Fibroblast of skin of abdomen (primary cell): ENCODE measurements at regions not wholly inside any gene's neighbourhood (a gene's known extent, or its start where the extent isn't known, plus 50 kb on each side); places are given as distances from the start of the nearest gene placed in this dataset.
"Not testable (repeated sequence)": the region's sequence is repeated elsewhere in the genome, so short reads cannot be mapped to it uniquely, and the experiment has no call there.

ENCODE experiments used
- DNase-seq: peaks from one replicate; pipeline ENCODE4 v3.0.0-alpha.2; 2013

GRCh38 chr14:45705940-45706534, 453.0 kb upstream of the MIS18BP1 start:
- no peak for DNase-seq

GRCh38 chr14:45699471-45699870, 446.5 kb upstream of the MIS18BP1 start:
- DNase-seq = no peak

GRCh38 chr14:45698462-45699134, 445.6 kb upstream of the MIS18BP1 start:
- DNase-seq = no peak

- DNase-seq = no peak
Measured at GRCh38 chr14:45686771-45687170, 433.8 kb upstream of the MIS18BP1 start.

GRCh38 chr14:45680531-45680930, 427.5 kb upstream of the MIS18BP1 start:
- no peak for DNase-seq

- DNase-seq = peak; percentile 93
Measured at GRCh38 chr14:45679853-45680252, 426.9 kb upstream of the MIS18BP1 start.

GRCh38 chr14:45678163-45678562, 425.2 kb upstream of the MIS18BP1 start:
- no peak for DNase-seq

- DNase-seq = no peak
Measured at GRCh38 chr14:45673420-45673819, 420.4 kb upstream of the MIS18BP1 start.

GRCh38 chr14:45664668-45665356, 411.8 kb upstream of the MIS18BP1 start:
- no peak for DNase-seq

- DNase-seq = no peak
Measured at GRCh38 chr14:45658917-45659299, 405.9 kb upstream of the MIS18BP1 start.

- no peak for DNase-seq
Measured at GRCh38 chr14:45658226-45658916, 405.4 kb upstream of the MIS18BP1 start.

GRCh38 chr14:45651890-45652289, 398.9 kb upstream of the MIS18BP1 start:
- no peak for DNase-seq

- no peak for DNase-seq
Measured at GRCh38 chr14:45650754-45651153, 397.8 kb upstream of the MIS18BP1 start.

GRCh38 chr14:45649051-45649450, 396.0 kb upstream of the MIS18BP1 start:
- DNase-seq = no peak

- no peak for DNase-seq
Measured at GRCh38 chr14:45641541-45641940, 388.5 kb upstream of the MIS18BP1 start.

GRCh38 chr14:45634651-45635441, 381.8 kb upstream of the MIS18BP1 start:
- DNase-seq = not testable (repeated sequence)

- no peak for DNase-seq
Measured at GRCh38 chr14:45633220-45633984, 380.4 kb upstream of the MIS18BP1 start.

- DNase-seq = no peak
Measured at GRCh38 chr14:45621731-45622130, 368.7 kb upstream of the MIS18BP1 start.

- DNase-seq = no peak
Measured at GRCh38 chr14:45619831-45620230, 366.8 kb upstream of the MIS18BP1 start.

- peak; percentile 1 for DNase-seq
Measured at GRCh38 chr14:45610318-45610717, 357.3 kb upstream of the MIS18BP1 start.

- no peak for DNase-seq
Measured at GRCh38 chr14:45587142-45587541, 334.1 kb upstream of the MIS18BP1 start.

GRCh38 chr14:45559626-45560025, 306.6 kb upstream of the MIS18BP1 start:
- no peak for DNase-seq
